SK-N-SH (cell line): ENCODE measurements at regions not wholly inside any gene's neighbourhood (a gene's known extent, or its start where the extent isn't known, plus 50 kb on each side); places are given as distances from the start of the nearest gene placed in this dataset.

ENCODE experiments used
- CTCF ChIP-seq: fragments of 200-600 bp; sonication (generic); IDR thresholded peaks from 2 replicates; pipeline ENCODE4 v1.6.1; 2017; ENCODE audit warnings: antibody characterized with exemption, mild to moderate bottlenecking, moderate library complexity
- EP300 ChIP-seq, 2 experiments: IDR thresholded peaks; 2 replicates each; pipeline versions ENCODE4 v1.4.0 to v1.6.1; 2012; ENCODE audit warnings: borderline replicate concordance in 1 of 2, low read depth in 1 of 2, low read length in 1 of 2
- EZH2phosphoT487 ChIP-seq: fragments of 200-600 bp; sonication (generic); IDR thresholded peaks from 2 replicates; pipeline ENCODE4 v1.6.1; 2017; ENCODE audit warnings: low read depth, mixed run types, mild to moderate bottlenecking, antibody characterized with exemption, moderate library complexity, borderline replicate concordance
- JUND ChIP-seq: IDR thresholded peaks from 2 replicates; pipeline ENCODE4 v1.4.0; 2012
- RAD21 ChIP-seq: IDR thresholded peaks from 2 replicates; pipeline ENCODE4 v1.6.1; 2012; ENCODE audit warnings: mild to moderate bottlenecking, low read length
- TCF12 ChIP-seq: IDR thresholded peaks from 2 replicates; pipeline ENCODE4 v1.4.0; 2012
- TF ChIP-seq, protein P1 (sequence below): IDR thresholded peaks from 2 replicates; pipeline ENCODE4 v1.6.1; 2012; ENCODE audit warnings: mild to moderate bottlenecking, low read depth, low read length, moderate library complexity
- TF ChIP-seq, protein P2 (sequence below): IDR thresholded peaks from 2 replicates; pipeline ENCODE4; 2012

- TF ChIP-seq RAD21 (no peak), EP300 (IDR thresholded peaks at IDR 0.05; ENCODE audit: borderline replicate concordance in 1 of 2, low read depth in 1 of 2, low read length in 1 of 2) (no peak), CTCF (no peak), EZH2phosphoT487 (no peak), JUND (no peak), TCF12 (no peak)
- TF ChIP-seq, protein P1, sequence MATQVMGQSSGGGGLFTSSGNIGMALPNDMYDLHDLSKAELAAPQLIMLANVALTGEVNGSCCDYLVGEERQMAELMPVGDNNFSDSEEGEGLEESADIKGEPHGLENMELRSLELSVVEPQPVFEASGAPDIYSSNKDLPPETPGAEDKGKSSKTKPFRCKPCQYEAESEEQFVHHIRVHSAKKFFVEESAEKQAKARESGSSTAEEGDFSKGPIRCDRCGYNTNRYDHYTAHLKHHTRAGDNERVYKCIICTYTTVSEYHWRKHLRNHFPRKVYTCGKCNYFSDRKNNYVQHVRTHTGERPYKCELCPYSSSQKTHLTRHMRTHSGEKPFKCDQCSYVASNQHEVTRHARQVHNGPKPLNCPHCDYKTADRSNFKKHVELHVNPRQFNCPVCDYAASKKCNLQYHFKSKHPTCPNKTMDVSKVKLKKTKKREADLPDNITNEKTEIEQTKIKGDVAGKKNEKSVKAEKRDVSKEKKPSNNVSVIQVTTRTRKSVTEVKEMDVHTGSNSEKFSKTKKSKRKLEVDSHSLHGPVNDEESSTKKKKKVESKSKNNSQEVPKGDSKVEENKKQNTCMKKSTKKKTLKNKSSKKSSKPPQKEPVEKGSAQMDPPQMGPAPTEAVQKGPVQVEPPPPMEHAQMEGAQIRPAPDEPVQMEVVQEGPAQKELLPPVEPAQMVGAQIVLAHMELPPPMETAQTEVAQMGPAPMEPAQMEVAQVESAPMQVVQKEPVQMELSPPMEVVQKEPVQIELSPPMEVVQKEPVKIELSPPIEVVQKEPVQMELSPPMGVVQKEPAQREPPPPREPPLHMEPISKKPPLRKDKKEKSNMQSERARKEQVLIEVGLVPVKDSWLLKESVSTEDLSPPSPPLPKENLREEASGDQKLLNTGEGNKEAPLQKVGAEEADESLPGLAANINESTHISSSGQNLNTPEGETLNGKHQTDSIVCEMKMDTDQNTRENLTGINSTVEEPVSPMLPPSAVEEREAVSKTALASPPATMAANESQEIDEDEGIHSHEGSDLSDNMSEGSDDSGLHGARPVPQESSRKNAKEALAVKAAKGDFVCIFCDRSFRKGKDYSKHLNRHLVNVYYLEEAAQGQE: no peak
- TF ChIP-seq, protein P2, sequence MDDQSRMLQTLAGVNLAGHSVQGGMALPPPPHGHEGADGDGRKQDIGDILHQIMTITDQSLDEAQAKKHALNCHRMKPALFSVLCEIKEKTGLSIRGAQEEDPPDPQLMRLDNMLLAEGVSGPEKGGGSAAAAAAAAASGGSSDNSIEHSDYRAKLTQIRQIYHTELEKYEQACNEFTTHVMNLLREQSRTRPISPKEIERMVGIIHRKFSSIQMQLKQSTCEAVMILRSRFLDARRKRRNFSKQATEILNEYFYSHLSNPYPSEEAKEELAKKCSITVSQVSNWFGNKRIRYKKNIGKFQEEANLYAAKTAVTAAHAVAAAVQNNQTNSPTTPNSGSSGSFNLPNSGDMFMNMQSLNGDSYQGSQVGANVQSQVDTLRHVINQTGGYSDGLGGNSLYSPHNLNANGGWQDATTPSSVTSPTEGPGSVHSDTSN: no peak
These were observed 171.3 kb downstream of the PSMG1 start for GRCh38 chr21:39011911-39012310.
